Ishikawa (cell line): ENCODE measurements at regions not wholly inside any gene's neighbourhood (a gene's known extent, or its start where the extent isn't known, plus 50 kb on each side); places are given as distances from the start of the nearest gene placed in this dataset.

Experiments
- CEBPB ChIP-seq: IDR thresholded peaks from 2 replicates; pipeline ENCODE4 v1.6.1; 2012
- CREB1 ChIP-seq: IDR thresholded peaks from 2 replicates; pipeline ENCODE4 v1.6.1; 2012; ENCODE audit warnings: low read depth
- EGR1 ChIP-seq: IDR thresholded peaks from 2 replicates; pipeline ENCODE4 v1.6.1; 2012
- EP300 ChIP-seq: IDR thresholded peaks from 2 replicates; pipeline ENCODE4 v1.6.1; 2012; ENCODE audit warnings: borderline replicate concordance
- FOXM1 ChIP-seq: IDR thresholded peaks from 2 replicates; pipeline ENCODE4 v1.6.1; 2012; ENCODE audit warnings: low read depth, borderline replicate concordance
- MAX ChIP-seq: IDR thresholded peaks from 2 replicates; pipeline ENCODE4 v1.6.1; 2012
- NFIC ChIP-seq: IDR thresholded peaks from 2 replicates; pipeline ENCODE4 v1.6.1; 2012
- RAD21 ChIP-seq: IDR thresholded peaks from 2 replicates; pipeline ENCODE4 v1.6.1; 2012; ENCODE audit warnings: low read depth
- REST ChIP-seq: IDR thresholded peaks from 2 replicates; pipeline ENCODE4 v1.6.1; 2012; ENCODE audit warnings: low read depth, mild to moderate bottlenecking
- TAF1 ChIP-seq: IDR thresholded peaks from 2 replicates; pipeline ENCODE4 v1.6.1; 2012; ENCODE audit warnings: low read depth, mild to moderate bottlenecking
- TCF12 ChIP-seq: IDR thresholded peaks from 2 replicates; pipeline ENCODE4 v1.6.1; 2012; ENCODE audit warnings: low read depth
- TEAD4 ChIP-seq: IDR thresholded peaks from 2 replicates; pipeline ENCODE4 v1.6.1; 2012
- USF1 ChIP-seq: IDR thresholded peaks from 2 replicates; pipeline ENCODE4 v1.6.1; 2012
- ZBTB7A ChIP-seq: IDR thresholded peaks from 2 replicates; pipeline ENCODE4 v1.6.1; 2012; ENCODE audit warnings: low read depth

- TF ChIP-seq CREB1, result no peak
- no peak for TF ChIP-seq USF1
- no peak for TF ChIP-seq TAF1
- TF ChIP-seq FOXM1, result no peak
- TF ChIP-seq CEBPB, result no peak
- TF ChIP-seq MAX, result no peak
Measured at GRCh38 chr2:144582651-144583380, 62.9 kb upstream of the ZEB2 start.

- TF ChIP-seq RAD21 (no peak), NFIC (no peak), REST (no peak), MAX (no peak), CREB1 (no peak)
Measured at GRCh38 chr2:144580521-144581161, 60.7 kb upstream of the ZEB2 start.

- TF ChIP-seq MAX (no peak), EGR1 (no peak), USF1 (no peak), ZBTB7A (no peak), NFIC (no peak), CREB1 (no peak), CEBPB (no peak), TAF1 (no peak)
Measured at GRCh38 chr2:144579556-144579955, 59.6 kb upstream of the ZEB2 start.

- TF ChIP-seq REST (no peak), TEAD4 (no peak), FOXM1 (no peak), EP300 (no peak)
Measured at GRCh38 chr2:144578099-144578498, 58.2 kb upstream of the ZEB2 start.

GRCh38 chr2:144572977-144573376, 53.1 kb upstream of the ZEB2 start:
- TF ChIP-seq EGR1 (no peak), REST (no peak), TEAD4 (no peak), NFIC (no peak), CEBPB (no peak), USF1 (no peak), CREB1 (no peak), ZBTB7A (no peak), MAX (no peak), FOXM1 (no peak), TCF12 (no peak), RAD21 (no peak), EP300 (no peak), TAF1 (no peak)
